Upper lobe of left lung (tissue), 4 donors: ENCODE measurements at regions not wholly inside any gene's neighbourhood (a gene's known extent, or its start where the extent isn't known, plus 50 kb on each side); places are given as distances from the start of the nearest gene placed in this dataset.

Experiments used
- CTCF ChIP-seq, 6 experiments: fragments of 450-650 bp in 4 of 6; fragments of 200-600 bp in 2 of 6; sonication (generic) in 2 of 6; IDR thresholded peaks; one replicate each; pipeline ENCODE4 v1.5.1; 2016 to 2019; ENCODE audit warnings: antibody characterized with exemption in 6 of 6
- EP300 ChIP-seq, 4 donors: sonication (generic); formaldehyde crosslinking; IDR thresholded peaks; one replicate each; pipeline ENCODE4 v1.5.1; 2017; ENCODE audit warnings: antibody characterized with exemption in 4 of 4, control low read depth in 2 of 4
- POLR2A ChIP-seq, 4 donors: fragments of 450-650 bp; IDR thresholded peaks; one replicate each; pipeline ENCODE4 v1.5.1; 2016 to 2017; ENCODE audit warnings: antibody characterized with exemption in 4 of 4, mild to moderate bottlenecking in 2 of 4
- POLR2AphosphoS5 ChIP-seq, 2 donors: sonication (generic); formaldehyde crosslinking; IDR thresholded peaks; one replicate each; pipeline ENCODE4 v1.5.1; 2017; ENCODE audit warnings: antibody characterized with exemption in 2 of 2

- TF ChIP-seq POLR2A (IDR thresholded peaks at IDR 0.05) (no peak), CTCF (IDR thresholded peaks at IDR 0.05) (no peak), EP300 (IDR thresholded peaks at IDR 0.05) (no peak), POLR2AphosphoS5 (IDR thresholded peaks at IDR 0.05) (no peak)
Measured at GRCh38 chr11:57942808-57943207, 80.9 kb upstream of the OR9Q1 start.
